ENCODE measurements at regions not wholly inside any gene's neighbourhood (a gene's known extent, or its start where the extent isn't known, plus 50 kb on each side); places are given as distances from the start of the nearest gene placed in this dataset.

GRCh38 chr4:111405989-111406388 is 739.3 kb upstream of the FAM241A start:
- Histone ChIP-seq H4K20me1 (ENCODE audit: control insufficient read depth, insufficient read depth) (no peaks in the 10 kb centered on the region), H2AFZ (ENCODE audit: control insufficient read depth, low read depth, low read length) (no peak overlapping the region), H3K27me3 (replicated peaks in 1 of 2; ENCODE audit: control insufficient read depth in 2 of 2, insufficient read depth in 2 of 2, low read length in 1 of 2) (no peaks in the 10 kb centered on the region), H3K9me3 (replicated peaks; ENCODE audit: control insufficient read depth, insufficient read depth, low read length) (no peaks in the 10 kb centered on the region), H3K4me1 (ENCODE audit: control insufficient read depth, insufficient read depth, low read length) (no peaks in the 10 kb centered on the region), H3K4me2 (ENCODE audit: control insufficient read depth, insufficient read depth) (no peak overlapping the region), H3K79me2 (ENCODE audit: control insufficient read depth, insufficient read depth, low read length) (no peaks in the 10 kb centered on the region), H3K4me3 (no peak overlapping the region), H3K9ac (ENCODE audit: control insufficient read depth, insufficient read depth, low read length) (no peak overlapping the region), H3K36me3 (ENCODE audit: control insufficient read depth in 2 of 2, insufficient read depth in 2 of 2, low read length in 1 of 2) (no peaks in the 10 kb centered on the region), H3K27ac (ENCODE audit: control insufficient read depth, insufficient read depth) (no peak overlapping the region)
- RAD21 ChIA-PET (ENCODE audit: unreplicated experiment): no interaction called here
- CTCF ChIA-PET: no interaction called here
- SMC1A ChIA-PET (ENCODE audit: uncharacterized antibody, unreplicated experiment): no interaction called here
- intact Hi-C loops (cut with micrococcal nuclease; ENCODE audit: unreplicated experiment) (no loop called here), in situ Hi-C loops (cut with MboI) (no loop called here)
- DNase-seq (ENCODE audit: low read depth, low spot score) (no peak), ATAC-seq (no peak), FAIRE-seq (no peak)
- POLR2A ChIA-PET: no interaction called here
- 11% methylated on average over 5 of the region's 5 CpGs for WGBS (ENCODE audit: insufficient coverage, insufficient replicate concordance, low lambda C conversion rate, missing lambda C conversion rate)
- BruUV-seq (replicated peaks): no TSS peak
- TF ChIP-seq ATF7 (IDR thresholded peaks at IDR 0.05; ENCODE audit: low read depth): no peak
- TF ChIP-seq YY1 (IDR thresholded peaks at IDR 0.05; ENCODE audit: low read depth, low read length): no peak
- TF ChIP-seq KAT2A (conservative IDR thresholded peaks at IDR 0.05; ENCODE audit: control insufficient read depth, low read depth, low read length): no peak
- no peak for TF ChIP-seq SIX5 (IDR thresholded peaks at IDR 0.05; ENCODE audit: low read depth, low read length, severe bottlenecking)
- no peak for TF ChIP-seq POLR2A (IDR thresholded peaks at IDR 0.05; ENCODE audit: low read depth, low read length)
- no peak for TF ChIP-seq CTCF (IDR thresholded peaks at IDR 0.05 in 2 of 3, conservative IDR thresholded peaks at IDR 0.05 in 1 of 3; ENCODE audit: control insufficient read depth in 2 of 3, extremely low read depth in 1 of 3, insufficient read depth in 1 of 3, low read depth in 3 of 3, low read length in 3 of 3)
- TF ChIP-seq CHD2 (IDR thresholded peaks at IDR 0.05; ENCODE audit: borderline replicate concordance, low read depth, low read length): no peak
- TF ChIP-seq ZNF592 (IDR thresholded peaks at IDR 0.05): no peak
- TF ChIP-seq KLF5 (IDR thresholded peaks at IDR 0.05; ENCODE audit: partially characterized antibody): no peak
- TF ChIP-seq HDGF (IDR thresholded peaks at IDR 0.05): no peak
- TF ChIP-seq NR2F1 (conservative IDR thresholded peaks at IDR 0.05): no peak
- TF ChIP-seq ATF2 (IDR thresholded peaks at IDR 0.05; ENCODE audit: low read length): no peak
- TF ChIP-seq TARDBP (IDR thresholded peaks at IDR 0.05; ENCODE audit: borderline replicate concordance): no peak
- no peak for TF ChIP-seq SMC3 (IDR thresholded peaks at IDR 0.05; ENCODE audit: borderline replicate concordance, low read length)
- no peak for TF ChIP-seq MTA3 (IDR thresholded peaks at IDR 0.05; ENCODE audit: borderline replicate concordance, low read length)
- no peak for TF ChIP-seq GATAD2B (conservative IDR thresholded peaks at IDR 0.05; ENCODE audit: low read depth)
- TF ChIP-seq E2F8 (IDR thresholded peaks at IDR 0.05; ENCODE audit: low read depth, partially characterized antibody): no peak
